Common myeloid progenitor, CD34-positive (primary cell): ENCODE measurements at regions not wholly inside any gene's neighbourhood (a gene's known extent, or its start where the extent isn't known, plus 50 kb on each side); places are given as distances from the start of the nearest gene placed in this dataset.

Experiments
- CTCF ChIA-PET: fragments of 350-600 bp; sonication (Branson Sonifier 250); formaldehyde crosslinking; loops from one replicate; lab custom pipeline; 2021; ENCODE audit warnings: antibody characterized with exemption; lab: Charles Lee
- POLR2A ChIA-PET: fragments of 350-600 bp; sonication (Branson Sonifier 250); formaldehyde crosslinking; loops from one replicate; lab custom pipeline; 2021; ENCODE audit warnings: antibody characterized with exemption; lab: Charles Lee
- DNase-seq, 3 donors: peaks; one replicate each; pipeline versions ENCODE4 v3.0.0 to v3.0.0-alpha.2; 2013
- H3K27ac ChIP-seq, 2 experiments: 1 replicate in 1 of 2; 2 replicates in 1 of 2; pipeline ENCODE4 v1.7.0; 2013; ENCODE audit warnings: inconsistent platforms in 2 of 2, low read length in 2 of 2, mild to moderate bottlenecking in 2 of 2, low read depth in 1 of 2, moderate library complexity in 1 of 2; ENCODE audit not compliant: severe bottlenecking in 2 of 2, insufficient read depth in 1 of 2, poor library complexity in 1 of 2
- H3K27me3 ChIP-seq, 5 experiments: replicated peaks in 2 of 5; 1 replicate in 3 of 5; 2 replicates in 2 of 5; pipeline versions ENCODE4 v1.6.1 to v1.7.0; 2013; ENCODE audit warnings: low read length in 4 of 5, mild to moderate bottlenecking in 2 of 5, moderate library complexity in 2 of 5, inconsistent platforms in 1 of 5; ENCODE audit not compliant: insufficient read depth in 5 of 5, control insufficient read depth in 4 of 5
- H3K36me3 ChIP-seq, 4 experiments: 1 replicate in 2 of 4; 2 replicates in 2 of 4; pipeline versions ENCODE4 v1.6.1 to v1.7.0; 2013; ENCODE audit warnings: low read length in 3 of 4, control low read depth in 1 of 4, mild to moderate bottlenecking in 1 of 4; ENCODE audit not compliant: control insufficient read depth in 4 of 4, insufficient read depth in 4 of 4
- H3K4me1 ChIP-seq, 4 experiments: 1 replicate in 3 of 4; 2 replicates in 1 of 4; pipeline versions ENCODE4 v1.6.1 to v1.7.1; 2013; ENCODE audit warnings: low read length in 3 of 4, mild to moderate bottlenecking in 3 of 4, control low read depth in 1 of 4, inconsistent platforms in 1 of 4, moderate library complexity in 1 of 4; ENCODE audit not compliant: control insufficient read depth in 4 of 4, insufficient read depth in 4 of 4; ENCODE audit errors: control extremely low read depth in 1 of 4
- H3K4me3 ChIP-seq, 7 experiments: 1 replicate in 4 of 7; 2 replicates in 3 of 7; pipeline versions ENCODE4 v1.5.1 to v1.7.0; 2013; ENCODE audit warnings: mild to moderate bottlenecking in 7 of 7, low read length in 6 of 7, moderate library complexity in 6 of 7, inconsistent platforms in 2 of 7, low read depth in 2 of 7, control low read depth in 1 of 7; ENCODE audit not compliant: insufficient read depth in 4 of 7, control insufficient read depth in 1 of 7; ENCODE audit errors: extremely low read depth in 1 of 7
- H3K9me3 ChIP-seq, 5 experiments: 1 replicate in 4 of 5; 2 replicates in 1 of 5; pipeline versions ENCODE4 v1.6.1 to v1.7.1; 2013; ENCODE audit warnings: low read length in 4 of 5, mild to moderate bottlenecking in 2 of 5, inconsistent platforms in 1 of 5, low read depth in 1 of 5, moderate library complexity in 1 of 5; ENCODE audit not compliant: control insufficient read depth in 4 of 5, insufficient read depth in 2 of 5; ENCODE audit errors: control extremely low read depth in 1 of 5
- WGBS: methylation state at CpG from one replicate; pipeline ENCODE4 v1.1.5; 2013; ENCODE audit not compliant: insufficient coverage; 5-methylcytosine and 5-hydroxymethylcytosine counted together

GRCh38 chr5:53367727-53368126 is 112.7 kb upstream of the FST start:
- ChIA-PET CTCF (no interaction called here), POLR2A (interaction anchor here (0.6 kb wide), 1 partner anchor 23 kb away, joined by 3 read pairs; no protein-coding TSS in a partner anchor)
- Histone ChIP-seq H3K4me1 (no peaks in the 10 kb centered on the region), H3K27me3 (peaks cover 0 to 3% (median 0%) of the 10 kb centered on the region in 5 experiments), H3K36me3 (no peaks in the 10 kb centered on the region), H3K9me3 (no peaks in the 10 kb centered on the region), H3K4me3 (no peak overlapping the region), H3K27ac (no peak overlapping the region)
- no CpG with 5 or more reads among the region's 1 CpG for WGBS
- DNase-seq: no peak

GRCh38 chr5:53368516-53368915 is 111.9 kb upstream of the FST start:
- no peak overlapping the region for H3K4me3 ChIP-seq
- no peaks in the 10 kb centered on the region for H3K36me3 ChIP-seq
- peaks cover 0 to 3% (median 0%) of the 10 kb centered on the region in 5 experiments for H3K27me3 ChIP-seq
- no peak for DNase-seq
- ChIA-PET POLR2A (no interaction called here), CTCF (no interaction called here)
- H3K27ac ChIP-seq: no peak overlapping the region
- H3K4me1 ChIP-seq: no peaks in the 10 kb centered on the region
- H3K9me3 ChIP-seq: no peaks in the 10 kb centered on the region
- WGBS: 100% methylated on average over 1 of the region's 1 CpG

DNA sequence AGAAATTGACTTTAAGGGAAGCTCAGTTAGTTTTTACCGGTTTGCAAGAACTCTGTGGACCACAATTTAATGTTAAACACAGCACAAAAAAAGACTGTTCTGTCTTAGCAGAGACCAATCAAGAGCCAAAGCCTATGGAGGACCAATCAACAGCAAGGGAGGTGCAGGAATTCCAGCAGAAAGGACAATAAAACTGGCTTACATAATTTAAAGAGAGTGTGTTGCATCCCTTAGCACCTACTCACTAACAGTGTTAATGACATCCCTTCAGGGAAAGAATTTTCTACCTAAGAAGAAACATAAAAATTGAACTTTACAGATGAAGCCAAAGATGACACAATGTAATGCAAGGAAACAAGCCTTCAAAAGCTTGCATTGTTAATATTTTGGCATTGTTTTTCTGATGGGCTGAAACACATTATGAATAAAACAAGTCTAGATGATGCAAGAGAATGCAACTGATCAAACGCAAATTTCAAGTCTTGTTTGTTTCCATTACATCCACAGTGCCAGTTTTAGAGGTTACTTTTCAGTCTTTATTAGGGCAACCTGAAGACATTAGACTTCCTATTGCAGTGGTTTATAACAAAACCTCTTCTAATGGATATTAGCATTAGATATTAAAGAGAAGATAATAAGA is 111.3 kb upstream of the FST start:
- no peaks in the 10 kb centered on the region for H3K4me1 ChIP-seq
- H3K27me3 ChIP-seq: peaks cover 0 to 3% (median 0%) of the 10 kb centered on the region in 5 experiments
- H3K4me3 ChIP-seq: no peak overlapping the region
- 95% methylated on average over 2 of the region's 2 CpGs for WGBS
- H3K36me3 ChIP-seq: no peaks in the 10 kb centered on the region
- no peak for DNase-seq
- H3K9me3 ChIP-seq: no peaks in the 10 kb centered on the region
- POLR2A ChIA-PET: interaction anchor here (0.5 kb wide), 1 partner anchor 1087 kb away, joined by 5 read pairs; no protein-coding TSS in a partner anchor
- CTCF ChIA-PET: no interaction called here
- H3K27ac ChIP-seq: no peak overlapping the region

DNA sequence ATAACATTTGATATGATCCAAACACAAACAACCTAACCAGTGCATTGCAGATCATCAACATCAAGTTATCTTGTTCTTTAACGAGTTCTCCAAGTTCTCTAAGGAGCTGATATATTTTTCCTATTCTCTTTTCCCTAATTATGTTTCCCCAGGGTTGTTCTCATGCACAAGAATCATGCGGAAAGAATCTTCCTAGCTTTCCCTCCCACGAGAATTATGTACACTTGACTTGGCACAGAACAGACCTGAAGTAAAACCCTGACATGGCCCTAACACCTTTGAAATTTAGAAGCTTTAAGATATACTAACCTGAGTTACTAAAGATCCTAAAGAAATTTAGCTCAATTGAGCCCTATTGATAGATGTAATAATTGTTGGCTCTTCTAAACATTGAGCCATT is 110.7 kb upstream of the FST start:
- Histone ChIP-seq H3K4me3 (no peak overlapping the region), H3K9me3 (no peaks in the 10 kb centered on the region), H3K36me3 (no peaks in the 10 kb centered on the region), H3K27me3 (peaks cover 0 to 3% (median 0%) of the 10 kb centered on the region in 5 experiments), H3K4me1 (no peaks in the 10 kb centered on the region), H3K27ac (no peak overlapping the region)
- ChIA-PET CTCF (no interaction called here), POLR2A (interaction anchor here (0.5 kb wide), 1 partner anchor 1087 kb away, joined by 5 read pairs; no protein-coding TSS in a partner anchor)
- 75% methylated on average over 2 of the region's 3 CpGs for WGBS
- DNase-seq: no peak

DNA sequence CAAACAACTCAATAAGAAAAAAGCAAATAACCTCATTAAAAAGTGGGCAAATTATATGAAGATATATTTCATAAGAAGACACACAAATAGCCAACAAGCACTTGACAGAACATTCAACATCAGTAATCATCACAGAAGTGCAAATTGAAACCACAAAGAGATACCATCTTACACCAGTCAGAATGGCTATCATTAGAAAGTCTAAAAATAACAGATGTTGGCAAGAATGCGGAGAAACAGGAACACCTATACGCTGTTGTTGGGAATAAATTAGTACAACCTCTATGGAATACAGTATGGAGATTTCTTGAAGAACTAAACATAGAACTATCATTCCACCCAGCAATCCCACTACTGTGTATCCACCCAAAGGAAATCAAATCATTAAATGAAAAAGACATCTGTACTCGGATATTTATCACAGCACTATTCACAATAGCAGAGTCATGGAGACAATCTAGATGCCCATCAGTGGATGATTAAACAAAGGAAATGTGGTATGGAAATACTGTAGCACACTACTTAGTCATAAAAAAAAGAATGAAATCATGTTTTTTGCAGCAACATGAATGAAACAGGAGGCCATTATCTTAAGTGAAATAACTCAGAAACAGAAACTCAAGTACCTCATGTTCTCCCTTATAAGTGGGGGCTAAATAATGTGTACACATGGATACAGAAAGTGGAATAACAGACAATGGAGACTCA is 106.8 kb upstream of the FST start:
- Histone ChIP-seq H3K4me3 (no peak overlapping the region), H3K9me3 (no peaks in the 10 kb centered on the region), H3K27me3 (no peaks in the 10 kb centered on the region), H3K27ac (no peak overlapping the region), H3K36me3 (no peaks in the 10 kb centered on the region), H3K4me1 (no peaks in the 10 kb centered on the region)
- CTCF ChIA-PET: no interaction called here
- DNase-seq: no peak
- POLR2A ChIA-PET: no interaction called here
- no CpG with 5 or more reads among the region's 3 CpGs for WGBS

GRCh38 chr5:53376853-53377252 is 103.6 kb upstream of the FST start:
- ChIA-PET POLR2A (no interaction called here), CTCF (no interaction called here)
- no peak overlapping the region for H3K27ac ChIP-seq
- H3K4me1 ChIP-seq: no peaks in the 10 kb centered on the region
- no peaks in the 10 kb centered on the region for H3K27me3 ChIP-seq
- H3K9me3 ChIP-seq: no peaks in the 10 kb centered on the region
- DNase-seq: no peak
- no peak overlapping the region for H3K4me3 ChIP-seq
- WGBS: no CpG with 5 or more reads among the region's 2 CpGs
- no peaks in the 10 kb centered on the region for H3K36me3 ChIP-seq

GRCh38 chr5:53378190-53378589 is 102.2 kb upstream of the FST start:
- H3K9me3 ChIP-seq: no peaks in the 10 kb centered on the region
- H3K4me3 ChIP-seq: no peak overlapping the region
- no peaks in the 10 kb centered on the region for H3K36me3 ChIP-seq
- POLR2A ChIA-PET: no interaction called here
- H3K4me1 ChIP-seq: no peaks in the 10 kb centered on the region
- H3K27ac ChIP-seq: no peak overlapping the region
- CTCF ChIA-PET: no interaction called here
- WGBS: no CpG with 5 or more reads among the region's 2 CpGs
- H3K27me3 ChIP-seq: no peaks in the 10 kb centered on the region
- no peak for DNase-seq
